ENCODE measurements at regions not wholly inside any gene's neighbourhood (a gene's known extent, or its start where the extent isn't known, plus 50 kb on each side); places are given as distances from the start of the nearest gene placed in this dataset.

DNA sequence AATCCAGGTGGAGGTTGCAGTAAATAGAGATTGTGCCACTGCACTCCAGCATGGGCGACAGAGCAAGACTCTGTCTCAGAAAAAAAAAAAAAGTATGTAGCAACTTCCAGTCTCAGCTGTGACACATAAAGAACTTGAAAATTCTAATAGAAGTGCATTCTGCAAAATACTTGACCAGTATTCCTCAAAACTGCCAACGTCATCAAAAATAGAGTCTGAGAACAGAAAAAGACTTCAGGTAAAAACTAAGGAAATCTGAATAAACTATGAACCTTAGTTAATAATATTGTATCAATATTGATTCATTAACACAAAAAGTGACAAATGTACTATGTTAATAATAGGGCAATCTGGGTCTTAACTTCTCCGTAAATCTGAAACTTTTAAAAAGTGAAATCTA is 76.7 kb upstream of the WDR75 start:
- TF ChIP-seq, protein P1, sequence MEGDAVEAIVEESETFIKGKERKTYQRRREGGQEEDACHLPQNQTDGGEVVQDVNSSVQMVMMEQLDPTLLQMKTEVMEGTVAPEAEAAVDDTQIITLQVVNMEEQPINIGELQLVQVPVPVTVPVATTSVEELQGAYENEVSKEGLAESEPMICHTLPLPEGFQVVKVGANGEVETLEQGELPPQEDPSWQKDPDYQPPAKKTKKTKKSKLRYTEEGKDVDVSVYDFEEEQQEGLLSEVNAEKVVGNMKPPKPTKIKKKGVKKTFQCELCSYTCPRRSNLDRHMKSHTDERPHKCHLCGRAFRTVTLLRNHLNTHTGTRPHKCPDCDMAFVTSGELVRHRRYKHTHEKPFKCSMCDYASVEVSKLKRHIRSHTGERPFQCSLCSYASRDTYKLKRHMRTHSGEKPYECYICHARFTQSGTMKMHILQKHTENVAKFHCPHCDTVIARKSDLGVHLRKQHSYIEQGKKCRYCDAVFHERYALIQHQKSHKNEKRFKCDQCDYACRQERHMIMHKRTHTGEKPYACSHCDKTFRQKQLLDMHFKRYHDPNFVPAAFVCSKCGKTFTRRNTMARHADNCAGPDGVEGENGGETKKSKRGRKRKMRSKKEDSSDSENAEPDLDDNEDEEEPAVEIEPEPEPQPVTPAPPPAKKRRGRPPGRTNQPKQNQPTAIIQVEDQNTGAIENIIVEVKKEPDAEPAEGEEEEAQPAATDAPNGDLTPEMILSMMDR (IDR thresholded peaks at IDR 0.05), result no peak

DNA sequence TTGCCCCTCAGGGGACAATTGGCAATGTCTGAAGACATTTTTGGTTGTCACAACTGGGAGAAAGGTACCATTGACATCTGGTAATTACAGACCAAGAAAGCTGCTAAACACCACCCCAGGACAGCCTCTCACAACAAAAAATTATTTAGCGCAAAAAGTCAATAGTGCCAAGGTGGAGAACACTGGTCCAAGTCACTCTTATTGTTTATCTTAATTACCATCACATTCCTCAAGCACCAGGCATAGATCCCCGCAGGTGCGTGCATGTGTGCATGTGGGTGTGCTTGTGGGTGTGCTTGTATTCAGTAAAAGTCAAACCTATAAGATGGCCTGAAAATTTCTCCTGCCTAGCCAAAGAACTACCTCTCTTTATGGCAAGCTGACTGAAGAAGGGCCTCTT is 74.9 kb upstream of the WDR75 start:
- TF ChIP-seq, protein P1 (IDR thresholded peaks at IDR 0.05), result no peak

DNA sequence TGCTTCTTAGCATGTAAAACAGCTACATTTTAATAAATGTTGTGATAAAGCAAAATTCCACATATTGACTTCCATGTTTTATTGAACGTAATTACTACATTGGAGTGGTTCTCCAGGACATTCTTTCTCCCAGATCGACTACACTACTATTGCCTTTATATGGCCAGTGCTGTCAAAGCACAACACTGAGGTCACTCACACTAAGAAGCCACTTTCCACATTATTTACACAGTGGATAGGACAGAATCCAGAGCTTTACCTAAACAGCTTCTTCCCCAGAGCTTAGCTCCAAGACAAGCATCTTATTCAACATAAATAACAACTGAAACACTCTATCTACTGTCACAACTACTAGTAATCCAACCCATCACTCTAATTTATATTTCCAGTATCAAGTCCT is 73.9 kb upstream of the WDR75 start:
- TF ChIP-seq, protein P1 (IDR thresholded peaks at IDR 0.05), result no peak

DNA sequence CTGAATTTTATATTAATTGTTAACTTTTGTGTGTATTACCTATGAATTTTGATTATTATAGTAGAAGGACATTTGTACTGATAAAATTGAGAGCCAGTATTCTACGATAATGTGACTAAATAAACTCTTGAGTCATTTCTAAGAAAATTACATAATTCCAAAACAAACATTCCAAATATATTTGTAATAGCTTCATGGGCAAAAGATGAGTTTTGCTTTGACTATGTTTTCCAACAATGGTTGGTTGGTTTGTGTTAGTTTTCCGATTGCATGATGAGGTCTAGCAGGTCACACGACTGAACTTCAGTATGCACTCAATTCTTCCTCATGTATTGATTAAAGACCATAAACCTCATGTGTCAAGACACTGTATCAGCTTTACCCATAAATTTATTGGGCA is 71.7 kb upstream of the WDR75 start:
- TF ChIP-seq, protein P1 (IDR thresholded peaks at IDR 0.05), result no peak

DNA sequence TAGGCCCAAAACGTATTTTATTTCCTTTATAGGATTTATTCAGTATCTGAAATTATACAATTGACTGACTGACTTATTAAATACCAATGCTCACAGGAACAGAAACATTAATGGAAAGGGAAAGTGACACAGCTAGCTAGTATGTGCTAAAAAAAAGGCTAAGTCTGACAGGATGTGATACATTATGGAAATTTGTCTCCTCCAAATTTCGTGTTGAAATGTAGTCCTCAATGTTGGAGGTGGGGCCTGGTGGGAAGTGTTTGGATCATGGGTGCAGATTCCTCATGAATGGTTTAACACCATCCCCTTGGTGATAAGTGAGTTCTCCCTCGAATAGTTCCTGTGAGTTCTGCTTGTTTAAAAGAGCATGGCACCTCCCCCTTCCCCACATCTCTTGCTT is 70.6 kb upstream of the WDR75 start:
- TF ChIP-seq, protein P1 (IDR thresholded peaks at IDR 0.05), result no peak

DNA sequence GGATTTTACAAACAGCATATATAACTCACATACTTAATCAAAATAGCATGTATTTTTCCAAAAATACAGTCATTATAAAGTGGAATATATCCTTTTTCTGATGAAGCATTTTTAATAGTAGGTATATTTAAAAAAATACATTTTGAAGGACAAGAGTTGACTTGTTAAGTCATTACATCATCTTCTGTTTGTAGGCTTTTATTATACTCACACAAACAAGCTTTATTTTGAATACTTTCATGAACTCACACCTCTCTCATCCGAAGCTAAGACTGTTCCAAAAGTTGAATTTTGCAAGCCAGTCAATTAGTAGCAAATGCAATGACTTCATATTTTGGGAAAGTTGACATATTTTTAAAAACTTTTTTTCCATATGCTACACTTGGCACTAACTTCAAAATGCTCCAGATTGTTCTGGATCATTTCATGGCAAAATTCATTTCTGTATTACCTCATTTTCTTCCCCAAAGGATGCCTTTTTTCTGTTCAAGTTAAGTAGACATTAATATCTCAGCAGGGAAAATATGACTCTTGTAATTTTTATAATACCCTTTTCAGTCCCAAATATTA is 68.5 kb upstream of the WDR75 start:
- TF ChIP-seq, protein P1 (IDR thresholded peaks at IDR 0.05), result no peak

DNA sequence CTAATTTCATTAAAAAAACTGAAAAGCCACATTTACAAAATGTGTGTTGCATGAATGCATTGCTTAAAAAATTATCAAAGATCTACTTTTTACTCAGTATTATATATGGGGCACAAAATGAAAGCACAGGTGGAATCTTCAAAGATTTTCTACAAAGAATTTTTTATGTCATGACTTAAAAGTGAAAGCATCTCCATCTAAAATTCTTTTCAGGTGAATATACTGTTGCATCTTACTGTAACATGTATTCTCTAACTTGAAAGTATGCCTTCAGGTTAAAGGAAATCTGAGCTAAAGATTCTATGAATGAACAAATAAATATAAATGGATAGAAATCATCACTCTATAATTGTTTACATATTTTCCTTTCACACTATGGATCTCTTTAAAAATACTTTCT is 66.8 kb upstream of the WDR75 start:
- TF ChIP-seq, protein P1 (IDR thresholded peaks at IDR 0.05), result no peak

DNA sequence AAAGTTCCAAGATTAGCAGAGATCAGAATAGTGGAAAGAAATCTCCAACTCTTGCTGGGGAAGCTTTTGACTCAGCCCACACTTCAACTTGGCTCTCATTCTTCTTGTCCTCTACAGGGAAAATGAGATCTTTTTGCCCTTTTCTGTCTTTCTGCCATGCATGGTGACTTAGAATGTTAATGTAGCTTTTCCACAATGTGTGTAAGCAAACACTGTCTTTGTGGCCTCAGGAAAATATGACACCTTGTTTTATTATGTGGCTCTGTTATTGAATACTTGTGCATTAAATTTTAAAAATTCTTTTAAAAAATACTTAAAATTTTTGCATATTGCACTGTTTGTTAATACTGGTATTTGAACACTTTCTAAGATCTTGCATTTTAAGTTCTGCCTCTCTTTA is 65.4 kb upstream of the WDR75 start:
- TF ChIP-seq, protein P1 (IDR thresholded peaks at IDR 0.05), result no peak
